GM23248 (cell line): ENCODE measurements at regions not wholly inside any gene's neighbourhood (a gene's known extent, or its start where the extent isn't known, plus 50 kb on each side); places are given as distances from the start of the nearest gene placed in this dataset.

Source experiments
- EZH2 ChIP-seq: fragments of 200-600 bp; sonication (generic); IDR thresholded peaks from 2 replicates; pipeline ENCODE4 v1.6.1; 2018; ENCODE audit warnings: antibody characterized with exemption, mild to moderate bottlenecking; ENCODE audit not compliant: insufficient read depth, poor library complexity, severe bottlenecking
- EZH2phosphoT487 ChIP-seq: fragments of 200-600 bp; sonication (generic); IDR thresholded peaks from 2 replicates; pipeline ENCODE4 v1.6.1; 2018; ENCODE audit warnings: antibody characterized with exemption, moderate library complexity, mild to moderate bottlenecking, low read depth; ENCODE audit not compliant: insufficient read depth

DNA sequence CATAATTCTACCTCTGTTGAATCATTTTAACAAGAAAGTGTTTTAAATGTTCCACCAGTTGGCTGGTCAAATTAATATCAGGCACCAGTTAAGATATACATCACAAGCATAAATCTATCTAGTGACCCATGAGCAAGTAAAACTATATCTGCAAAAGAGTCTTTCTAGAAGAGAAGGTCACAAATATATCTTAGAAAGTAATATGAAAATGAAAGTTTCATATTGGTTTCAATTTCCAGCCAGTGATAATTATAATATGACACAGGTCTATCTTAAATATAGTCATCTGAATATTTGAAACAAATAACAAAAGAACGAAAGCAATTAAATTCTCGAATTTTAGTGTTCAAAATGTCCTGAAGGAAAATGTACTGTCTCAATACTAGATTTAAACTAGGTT is 282.5 kb upstream of the KYNU start:
- TF ChIP-seq EZH2 (no peak), EZH2phosphoT487 (no peak)
